IMR-90 (cell line): ENCODE measurements at regions not wholly inside any gene's neighbourhood (a gene's known extent, or its start where the extent isn't known, plus 50 kb on each side); places are given as distances from the start of the nearest gene placed in this dataset.

ENCODE experiments used
- ATAC-seq: fragments of 200-7000 bp; cut with Tn5 transposase; 2 replicates; pipeline ENCODE4 v1.9.1; 2020; ENCODE audit warnings: low read depth, mild to moderate bottlenecking, moderate library complexity
- BruUV-seq: library from RNA; stranded (reverse); fragments of 400-500 nt; replicated peaks from 2 replicates; lab custom pipeline; 2021; lab: Mats Ljungman, UMichigan
- CTCF ChIA-PET: fragments of 300-600 bp; formaldehyde crosslinking; extraction: SDS; loops from one replicate; lab custom pipeline; 2021; ENCODE audit warnings: antibody characterized with exemption; lab: Yijun Ruan, JAX
- POLR2A ChIA-PET: fragments of 300-600 bp; sonication (Branson Sonifier 250); formaldehyde crosslinking; loops from one replicate; lab custom pipeline; 2022; ENCODE audit warnings: antibody characterized with exemption; ENCODE audit not compliant: unreplicated experiment; lab: Charles Lee
- DNase-seq: peaks from one replicate; pipeline ENCODE4 v3.0.0; 2013
- H2AFZ ChIP-seq: replicated peaks from 2 replicates; pipeline ENCODE3; 2013; ENCODE audit warnings: low read length, mild to moderate bottlenecking; ENCODE audit not compliant: poor library complexity
- H2AK5ac ChIP-seq: 2 replicates; pipeline ENCODE4 v1.6.1; 2013; ENCODE audit warnings: low read depth, low read length, inconsistent platforms
- H2AK9ac ChIP-seq: replicated peaks from 2 replicates; pipeline ENCODE3; 2013; ENCODE audit warnings: mild to moderate bottlenecking, low read depth, low read length, moderate library complexity; ENCODE audit not compliant: poor library complexity
- H2BK120ac ChIP-seq: 2 replicates; pipeline ENCODE4 v1.6.1; 2013; ENCODE audit warnings: low read depth, low read length, inconsistent platforms
- H2BK15ac ChIP-seq: 3 replicates; pipeline ENCODE4 v1.6.1; 2013; ENCODE audit warnings: low read depth, low read length, inconsistent platforms
- H2BK20ac ChIP-seq: 2 replicates; pipeline ENCODE4 v1.6.1; 2013; ENCODE audit warnings: low read depth, mild to moderate bottlenecking, inconsistent platforms, low read length, moderate library complexity
- H2BK5ac ChIP-seq: 2 replicates; pipeline ENCODE4 v1.6.1; 2013; ENCODE audit warnings: mild to moderate bottlenecking, low read depth, low read length, inconsistent platforms; ENCODE audit not compliant: poor library complexity, severe bottlenecking
- H3K14ac ChIP-seq: replicated peaks from 2 replicates; pipeline ENCODE4 v1.6.1; 2013; ENCODE audit warnings: low read depth, low read length, inconsistent platforms
- H3K18ac ChIP-seq: 2 replicates; pipeline ENCODE4 v1.6.1; 2013; ENCODE audit warnings: low read depth, low read length, control low read depth
- H3K23ac ChIP-seq: 2 replicates; pipeline ENCODE4 v1.6.1; 2013; ENCODE audit warnings: low read depth, low read length, inconsistent platforms
- H3K27ac ChIP-seq: 2 replicates; pipeline ENCODE4 v1.5.1; 2013; ENCODE audit warnings: mild to moderate bottlenecking, control low read depth, low read length; ENCODE audit not compliant: insufficient read depth
- H3K27me3 ChIP-seq: 2 replicates; pipeline ENCODE4 v1.6.1; 2013; ENCODE audit warnings: low read length; ENCODE audit not compliant: control insufficient read depth, insufficient read depth
- H3K36me3 ChIP-seq: 2 replicates; pipeline ENCODE4 v1.6.1; 2013; ENCODE audit warnings: low read length, mixed read lengths; ENCODE audit not compliant: control insufficient read depth, insufficient read depth
- H3K4ac ChIP-seq: 2 replicates; pipeline ENCODE4 v1.6.1; 2013; ENCODE audit warnings: low read depth, low read length, inconsistent platforms
- H3K4me1 ChIP-seq: 2 replicates; pipeline ENCODE4 v1.6.1; 2013; ENCODE audit warnings: low read length, mixed read lengths; ENCODE audit not compliant: control insufficient read depth, insufficient read depth
- H3K4me2 ChIP-seq: 2 replicates; pipeline ENCODE4 v1.6.1; 2013; ENCODE audit warnings: low read depth, mild to moderate bottlenecking, control low read depth, low read length, moderate library complexity
- H3K4me3 ChIP-seq: 2 replicates; pipeline ENCODE4 v1.5.1; 2013; ENCODE audit warnings: low read depth, mild to moderate bottlenecking, control low read depth, low read length, moderate library complexity; ENCODE audit not compliant: insufficient read depth
- H3K56ac ChIP-seq: 2 replicates; pipeline ENCODE4 v1.6.1; 2013; ENCODE audit warnings: low read length, inconsistent platforms; ENCODE audit not compliant: insufficient read depth; ENCODE audit errors: extremely low read depth
- H3K79me1 ChIP-seq, 2 experiments: 2 replicates each; pipeline ENCODE4 v1.6.1; 2013; ENCODE audit warnings: low read length in 2 of 2, inconsistent platforms in 1 of 2, low read depth in 1 of 2
- H3K9ac ChIP-seq: 2 replicates; pipeline ENCODE4 v1.6.1; 2013; ENCODE audit warnings: low read depth, low read length, control low read depth
- H3K9me1 ChIP-seq: 2 replicates; pipeline ENCODE4 v1.6.1; 2013; ENCODE audit warnings: low read length, inconsistent platforms; ENCODE audit not compliant: insufficient read depth
- H3K9me3 ChIP-seq: 2 replicates; pipeline ENCODE4 v1.6.1; 2013; ENCODE audit warnings: low read length; ENCODE audit not compliant: control insufficient read depth, insufficient read depth
- H4K20me1 ChIP-seq: 2 replicates; pipeline ENCODE4 v1.6.1; 2013; ENCODE audit warnings: low read length, inconsistent platforms; ENCODE audit not compliant: insufficient read depth
- H4K5ac ChIP-seq: 2 replicates; pipeline ENCODE4 v1.6.1; 2013; ENCODE audit warnings: mild to moderate bottlenecking, low read depth, low read length, control low read depth
- H4K8ac ChIP-seq, 2 experiments: 2 replicates each; pipeline ENCODE4 v1.6.1; 2013; ENCODE audit warnings: low read depth in 2 of 2, low read length in 2 of 2, control low read depth in 1 of 2, inconsistent platforms in 1 of 2
- H4K91ac ChIP-seq: 2 replicates; pipeline ENCODE4 v1.6.1; 2013; ENCODE audit warnings: low read depth, low read length, inconsistent platforms; ENCODE audit not compliant: insufficient read depth
- BHLHE40 ChIP-seq: fragments of 150-350 bp; IDR thresholded peaks from 2 replicates; pipeline ENCODE4 v1.6.1; 2016; ENCODE audit warnings: mild to moderate bottlenecking, low read depth, low read length
- CEBPB ChIP-seq: IDR thresholded peaks from 2 replicates; pipeline ENCODE4 v1.6.1; 2012; ENCODE audit warnings: low read depth, low read length, improper control_type of control experiment
- CHD1 ChIP-seq: IDR thresholded peaks from 2 replicates; pipeline ENCODE4 v1.6.1; 2012; ENCODE audit warnings: low read depth, low read length, improper control_type of control experiment
- CTCF ChIP-seq: conservative IDR thresholded peaks from 2 replicates; pipeline ENCODE4 v1.5.1; 2012; ENCODE audit warnings: mild to moderate bottlenecking, low read depth, low read length, improper control_type of control experiment
- ELK1 ChIP-seq: fragments of 150-350 bp; IDR thresholded peaks from 2 replicates; pipeline ENCODE4 v1.6.1; 2016; ENCODE audit warnings: low read depth, mild to moderate bottlenecking, low read length, moderate library complexity, borderline replicate concordance
- FOS ChIP-seq: fragments of 150-350 bp; IDR thresholded peaks from 2 replicates; pipeline ENCODE4 v1.6.1; 2016; ENCODE audit warnings: low read depth, low read length
- MAFK ChIP-seq: IDR thresholded peaks from 2 replicates; pipeline ENCODE4 v1.6.1; 2012; ENCODE audit warnings: low read depth, low read length, improper control_type of control experiment
- MAZ ChIP-seq: IDR thresholded peaks from 2 replicates; pipeline ENCODE4 v1.6.1; 2012; ENCODE audit warnings: low read depth, mild to moderate bottlenecking, low read length, improper control_type of control experiment, moderate library complexity, borderline replicate concordance
- MXI1 ChIP-seq: IDR thresholded peaks from 2 replicates; pipeline ENCODE4 v1.6.1; 2012; ENCODE audit warnings: low read depth, mild to moderate bottlenecking, low read length, moderate library complexity, borderline replicate concordance
- NFE2L2 ChIP-seq: fragments of 150-350 bp; IDR thresholded peaks from 2 replicates; pipeline ENCODE4 v1.6.1; 2016; ENCODE audit warnings: low read depth, mild to moderate bottlenecking, low read length
- POLR2A ChIP-seq: IDR thresholded peaks from 2 replicates; pipeline ENCODE4 v1.6.1; 2012; ENCODE audit warnings: mild to moderate bottlenecking, low read depth, low read length
- RAD21 ChIP-seq: IDR thresholded peaks from 2 replicates; pipeline ENCODE4 v1.6.1; 2012; ENCODE audit warnings: low read length, improper control_type of control experiment
- RCOR1 ChIP-seq: IDR thresholded peaks from 2 replicates; pipeline ENCODE4 v1.6.1; 2012; ENCODE audit warnings: mild to moderate bottlenecking, low read length, improper control_type of control experiment; ENCODE audit not compliant: insufficient replicate concordance
- RFX5 ChIP-seq: IDR thresholded peaks from 2 replicates; pipeline ENCODE4 v1.8.0; 2012; ENCODE audit warnings: low read depth, mild to moderate bottlenecking, low read length, moderate library complexity
- SMC3 ChIP-seq: fragments of 150-350 bp; IDR thresholded peaks from 2 replicates; pipeline ENCODE4 v1.6.1; 2016; ENCODE audit warnings: low read depth, mild to moderate bottlenecking, antibody characterized with exemption, low read length, moderate library complexity
- USF2 ChIP-seq: fragments of 150-350 bp; IDR thresholded peaks from 2 replicates; pipeline ENCODE4 v1.6.1; 2017; ENCODE audit warnings: mild to moderate bottlenecking, antibody characterized with exemption, low read length, low read depth
- WGBS, 2 experiments: methylation state at CpG; one replicate each; pipeline versions ENCODE4 v1.1.5 to v1.1.7; 2013; ENCODE audit warnings: missing lambda C conversion rate in 2 of 2; ENCODE audit not compliant: insufficient read length in 1 of 2; ENCODE audit errors: extremely low coverage in 2 of 2; 5-methylcytosine and 5-hydroxymethylcytosine counted together
- dilution Hi-C: fragments of 300-500 bp; cut with HindIII; formaldehyde crosslinking; loops from one replicate; pipeline ENCODE4 v1.14.3; 2018; ENCODE audit warnings: low sequenced_read_pairs; ENCODE audit not compliant: unreplicated experiment
- in situ Hi-C: fragments of 300-500 bp; cut with MboI; formaldehyde crosslinking; loops from 3 replicates; pipeline ENCODE4 v1.14.3; 2019; ENCODE audit warnings: low sequenced_read_pairs, inconsistent platforms, mixed read lengths
- intact Hi-C: fragments of 100-400 bp; cut with micrococcal nuclease; formaldehyde crosslinking; loops from 2 replicates; pipeline ENCODE4 v1.10.0; 2022

GRCh38 chr10:88082806-88083596, 219.6 kb downstream of the PTEN start:
- no CpG with 5 or more reads among the region's 1 CpG for WGBS, 2 experiments
- H2AFZ ChIP-seq, result no peak overlapping the region

More at GRCh38 chr10:88082806-88083596, 219.6 kb downstream of the PTEN start:
- Histone ChIP-seq H3K23ac (no peak overlapping the region), H3K18ac (no peak overlapping the region), H3K4me2 (no peak overlapping the region), H3K9me3 (no peaks in the 10 kb centered on the region), H4K8ac (no peak overlapping the region), H3K36me3 (no peaks in the 10 kb centered on the region), H3K27ac (no peak overlapping the region), H4K91ac (no peak overlapping the region), H2BK120ac (no peak overlapping the region), H3K9me1 (peaks cover 4% of the 10 kb centered on the region; the same call in 1 of the 2 replicates), H4K5ac (no peak overlapping the region), H2BK15ac (no peak overlapping the region), H2AK9ac (no peak overlapping the region), H3K27me3 (no peaks in the 10 kb centered on the region; the same call in none of the 2 replicates), H4K20me1 (no peaks in the 10 kb centered on the region), H2BK5ac (no peak overlapping the region), H3K79me1 (no peaks in the 10 kb centered on the region), H3K14ac (no peak overlapping the region), H3K4ac (no peak overlapping the region), H3K9ac (no peak overlapping the region), H2BK20ac (no peak overlapping the region), H3K56ac (no peak overlapping the region), H2AK5ac (no peak overlapping the region), H3K4me1 (peaks cover 7% of the 10 kb centered on the region), H3K4me3 (no peak overlapping the region)
- ATAC-seq, result no peak
- no peak for DNase-seq
- no TSS peak for BruUV-seq
- dilution Hi-C loops, result no loop called here
- TF ChIP-seq MAZ (no peak), USF2 (no peak), ELK1 (no peak), RAD21 (no peak), SMC3 (no peak), RCOR1 (no peak), MXI1 (no peak), CHD1 (no peak), CTCF (no peak), FOS (no peak), CEBPB (no peak), BHLHE40 (no peak), MAFK (no peak), POLR2A (no peak), NFE2L2 (no peak), RFX5 (no peak)
- in situ Hi-C loops, result no loop called here
- ChIA-PET CTCF (no interaction called here), POLR2A (no interaction called here)
- intact Hi-C loops, result no loop called here
